GM23338 (cell line): ENCODE measurements at regions not wholly inside any gene's neighbourhood (a gene's known extent, or its start where the extent isn't known, plus 50 kb on each side); places are given as distances from the start of the nearest gene placed in this dataset.

Experiments used
- ATAC-seq: fragments of 200-7000 bp; cut with Tn5 transposase; 3 replicates; pipeline ENCODE4 v1.9.1; 2020
- DNase-seq: peaks from one replicate; pipeline ENCODE4 v3.0.0-alpha.2; 2015; ENCODE audit warnings: low spot score
- H2AFZ ChIP-seq: fragments of 200-600 bp; sonication (generic); 2 replicates; pipeline ENCODE4 v1.8.0; 2016; ENCODE audit warnings: antibody characterized with exemption, mild to moderate bottlenecking, moderate library complexity
- H3F3A ChIP-seq: fragments of 200-600 bp; sonication (generic); replicated peaks from 2 replicates; pipeline ENCODE4 v1.8.0; 2017; ENCODE audit warnings: antibody characterized with exemption, mixed run types, low read depth
- H3K27ac ChIP-seq: fragments of 200-600 bp; sonication (generic); 2 replicates; pipeline ENCODE4 v1.6.1; 2016; ENCODE audit warnings: low read depth
- H3K27me3 ChIP-seq: fragments of 200-600 bp; sonication (generic); 2 replicates; pipeline ENCODE4 v1.8.0; 2016; ENCODE audit warnings: mild to moderate bottlenecking, mixed run types, moderate library complexity; ENCODE audit not compliant: insufficient read depth
- H3K36me3 ChIP-seq: fragments of 200-600 bp; sonication (generic); 2 replicates; pipeline ENCODE4 v1.8.0; 2016; ENCODE audit warnings: mild to moderate bottlenecking; ENCODE audit not compliant: insufficient read depth
- H3K4me1 ChIP-seq: fragments of 200-600 bp; sonication (generic); 2 replicates; pipeline ENCODE4 v1.8.0; 2016; ENCODE audit warnings: mild to moderate bottlenecking, moderate library complexity; ENCODE audit not compliant: insufficient read depth
- H3K4me2 ChIP-seq: fragments of 200-600 bp; sonication (generic); 2 replicates; pipeline ENCODE4 v1.7.1; 2017; ENCODE audit warnings: mixed run types
- H3K4me3 ChIP-seq: fragments of 200-600 bp; sonication (generic); 2 replicates; pipeline ENCODE4 v1.6.1; 2016; ENCODE audit warnings: mixed run types
- H3K79me2 ChIP-seq: fragments of 200-600 bp; sonication (generic); replicated peaks from 2 replicates; pipeline ENCODE4 v1.8.0; 2017; ENCODE audit warnings: mild to moderate bottlenecking; ENCODE audit not compliant: insufficient read depth
- H3K9me2 ChIP-seq: fragments of 200-600 bp; sonication (generic); 2 replicates; pipeline ENCODE4 v1.8.0; 2017; ENCODE audit not compliant: insufficient read depth
- H4K20me1 ChIP-seq: fragments of 200-600 bp; sonication (generic); replicated peaks from 2 replicates; pipeline ENCODE4 v1.8.0; 2017; ENCODE audit warnings: mild to moderate bottlenecking; ENCODE audit not compliant: insufficient read depth
- H3K27ac Mint-ChIP-seq: 2 replicates; pipeline ENCODE4 v1.8.0; 2020; ENCODE audit warnings: inconsistent platforms, mild to moderate bottlenecking, moderate library complexity, mixed read lengths
- H3K27me3 Mint-ChIP-seq: 3 replicates; pipeline ENCODE4 v1.8.0; 2022; ENCODE audit warnings: low read depth, mild to moderate bottlenecking, moderate library complexity, mixed read lengths, inconsistent platforms; ENCODE audit not compliant: insufficient read depth, poor library complexity
- H3K36me3 Mint-ChIP-seq: 3 replicates; pipeline ENCODE4 v1.8.0; 2021; ENCODE audit warnings: low read depth, mild to moderate bottlenecking, inconsistent platforms, moderate library complexity, mixed read lengths
- H3K4me1 Mint-ChIP-seq: 3 replicates; pipeline ENCODE4 v1.8.0; 2020; ENCODE audit warnings: mild to moderate bottlenecking, inconsistent platforms, mixed read lengths
- H3K4me3 Mint-ChIP-seq: 3 replicates; pipeline ENCODE4 v1.8.0; 2021; ENCODE audit warnings: moderate library complexity, mild to moderate bottlenecking, inconsistent platforms, mixed read lengths
- H3K9me3 Mint-ChIP-seq: 3 replicates; pipeline ENCODE4 v1.8.0; 2020; ENCODE audit warnings: moderate library complexity, mild to moderate bottlenecking, inconsistent platforms, mixed read lengths
- CREB1 ChIP-seq: fragments of 250-450 bp; sonication (Bioruptor Pico); IDR thresholded peaks from 2 replicates; pipeline ENCODE4 v1.5.0; 2020; ENCODE audit warnings: low read depth, mild to moderate bottlenecking, moderate library complexity
- JUNB ChIP-seq: IDR thresholded peaks from one replicate; pipeline ENCODE4 v1.6.1; 2016; ENCODE audit warnings: antibody characterized with exemption; ENCODE audit not compliant: unreplicated experiment
- ZNF114 ChIP-seq: fragments of 250-450 bp; sonication (Bioruptor Pico); IDR thresholded peaks from 2 replicates; pipeline ENCODE4 v1.5.0; 2020; ENCODE audit warnings: mild to moderate bottlenecking, moderate library complexity
- ZNF462 ChIP-seq: fragments of 250-450 bp; sonication (Bioruptor Pico); IDR thresholded peaks from 2 replicates; pipeline ENCODE4 v1.5.0; 2020; ENCODE audit warnings: mild to moderate bottlenecking, moderate library complexity
- TF ChIP-seq, protein P1 (sequence below), 2 experiments: fragments of 200-600 bp in 1 of 2; sonication (generic) in 1 of 2; conservative IDR thresholded peaks; 2 replicates each; pipeline versions ENCODE4 v1.5.1 to v1.6.1; 2016 to 2017; ENCODE audit warnings: antibody characterized with exemption in 2 of 2, low read depth in 2 of 2, mild to moderate bottlenecking in 2 of 2, moderate library complexity in 1 of 2
- TF ChIP-seq, protein P2 (sequence below): IDR thresholded peaks from one replicate; pipeline ENCODE4 v1.6.1; 2018; ENCODE audit warnings: antibody characterized with exemption; ENCODE audit not compliant: unreplicated experiment

- Histone ChIP-seq H3K9me2 (no peaks in the 10 kb centered on the region), H3K4me2 (no peak overlapping the region), H3K4me3 (no peak overlapping the region), H3K27ac (no peak overlapping the region), H3K36me3 (no peaks in the 10 kb centered on the region), H3K27me3 (no peaks in the 10 kb centered on the region), H3F3A (no peaks in the 10 kb centered on the region), H3K79me2 (no peaks in the 10 kb centered on the region), H4K20me1 (no peaks in the 10 kb centered on the region), H3K4me1 (peaks cover 12% of the 10 kb centered on the region; the same call in 1 of the 2 replicates), H2AFZ (peak overlapping the region; percentile 95; the same call in 1 of the 2 replicates)
- Mint-ChIP-seq H3K4me3 (no peak overlapping the region), H3K9me3 (no peaks in the 10 kb centered on the region; the same call in 2 of the 3 replicates), H3K27ac (no peak overlapping the region), H3K36me3 (no peaks in the 10 kb centered on the region), H3K4me1 (peaks cover 23% of the 10 kb centered on the region), H3K27me3 (peaks cover 12% of the 10 kb centered on the region)
- peak; percentile 17; the same call in 1 of the 3 replicates for ATAC-seq
- TF ChIP-seq, protein P1, sequence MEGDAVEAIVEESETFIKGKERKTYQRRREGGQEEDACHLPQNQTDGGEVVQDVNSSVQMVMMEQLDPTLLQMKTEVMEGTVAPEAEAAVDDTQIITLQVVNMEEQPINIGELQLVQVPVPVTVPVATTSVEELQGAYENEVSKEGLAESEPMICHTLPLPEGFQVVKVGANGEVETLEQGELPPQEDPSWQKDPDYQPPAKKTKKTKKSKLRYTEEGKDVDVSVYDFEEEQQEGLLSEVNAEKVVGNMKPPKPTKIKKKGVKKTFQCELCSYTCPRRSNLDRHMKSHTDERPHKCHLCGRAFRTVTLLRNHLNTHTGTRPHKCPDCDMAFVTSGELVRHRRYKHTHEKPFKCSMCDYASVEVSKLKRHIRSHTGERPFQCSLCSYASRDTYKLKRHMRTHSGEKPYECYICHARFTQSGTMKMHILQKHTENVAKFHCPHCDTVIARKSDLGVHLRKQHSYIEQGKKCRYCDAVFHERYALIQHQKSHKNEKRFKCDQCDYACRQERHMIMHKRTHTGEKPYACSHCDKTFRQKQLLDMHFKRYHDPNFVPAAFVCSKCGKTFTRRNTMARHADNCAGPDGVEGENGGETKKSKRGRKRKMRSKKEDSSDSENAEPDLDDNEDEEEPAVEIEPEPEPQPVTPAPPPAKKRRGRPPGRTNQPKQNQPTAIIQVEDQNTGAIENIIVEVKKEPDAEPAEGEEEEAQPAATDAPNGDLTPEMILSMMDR (conservative IDR thresholded peaks at IDR 0.05; ENCODE audit: low read depth in 2 of 2), result no peak
- TF ChIP-seq JUNB (no peak), CREB1 (CRISPR knock-in tag) (no peak), ZNF114 (CRISPR knock-in tag) (no peak), ZNF462 (CRISPR knock-in tag) (no peak)
- TF ChIP-seq, protein P2, sequence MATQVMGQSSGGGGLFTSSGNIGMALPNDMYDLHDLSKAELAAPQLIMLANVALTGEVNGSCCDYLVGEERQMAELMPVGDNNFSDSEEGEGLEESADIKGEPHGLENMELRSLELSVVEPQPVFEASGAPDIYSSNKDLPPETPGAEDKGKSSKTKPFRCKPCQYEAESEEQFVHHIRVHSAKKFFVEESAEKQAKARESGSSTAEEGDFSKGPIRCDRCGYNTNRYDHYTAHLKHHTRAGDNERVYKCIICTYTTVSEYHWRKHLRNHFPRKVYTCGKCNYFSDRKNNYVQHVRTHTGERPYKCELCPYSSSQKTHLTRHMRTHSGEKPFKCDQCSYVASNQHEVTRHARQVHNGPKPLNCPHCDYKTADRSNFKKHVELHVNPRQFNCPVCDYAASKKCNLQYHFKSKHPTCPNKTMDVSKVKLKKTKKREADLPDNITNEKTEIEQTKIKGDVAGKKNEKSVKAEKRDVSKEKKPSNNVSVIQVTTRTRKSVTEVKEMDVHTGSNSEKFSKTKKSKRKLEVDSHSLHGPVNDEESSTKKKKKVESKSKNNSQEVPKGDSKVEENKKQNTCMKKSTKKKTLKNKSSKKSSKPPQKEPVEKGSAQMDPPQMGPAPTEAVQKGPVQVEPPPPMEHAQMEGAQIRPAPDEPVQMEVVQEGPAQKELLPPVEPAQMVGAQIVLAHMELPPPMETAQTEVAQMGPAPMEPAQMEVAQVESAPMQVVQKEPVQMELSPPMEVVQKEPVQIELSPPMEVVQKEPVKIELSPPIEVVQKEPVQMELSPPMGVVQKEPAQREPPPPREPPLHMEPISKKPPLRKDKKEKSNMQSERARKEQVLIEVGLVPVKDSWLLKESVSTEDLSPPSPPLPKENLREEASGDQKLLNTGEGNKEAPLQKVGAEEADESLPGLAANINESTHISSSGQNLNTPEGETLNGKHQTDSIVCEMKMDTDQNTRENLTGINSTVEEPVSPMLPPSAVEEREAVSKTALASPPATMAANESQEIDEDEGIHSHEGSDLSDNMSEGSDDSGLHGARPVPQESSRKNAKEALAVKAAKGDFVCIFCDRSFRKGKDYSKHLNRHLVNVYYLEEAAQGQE, result no peak
- no peak for DNase-seq
Measured at GRCh38 chr2:381181-381580, 93.3 kb upstream of the ALKAL2 start.
